PC-3 (cell line): ENCODE measurements at regions not wholly inside any gene's neighbourhood (a gene's known extent, or its start where the extent isn't known, plus 50 kb on each side); places are given as distances from the start of the nearest gene placed in this dataset.
A peak's percentile ranks its signal among the peaks of the same experiment; 100 is the strongest.
"Not testable (repeated sequence)": the region's sequence is repeated elsewhere in the genome, so short reads cannot be mapped to it uniquely, and the experiment has no call there.

Experiments
- ATAC-seq: fragments of 200-7000 bp; cut with Tn5 transposase; 2 replicates; pipeline ENCODE4 v1.9.1; 2020; ENCODE audit warnings: mild to moderate bottlenecking, moderate library complexity
- BruUV-seq: library from RNA; stranded (reverse); fragments of 400-500 nt; replicated peaks from 2 replicates; lab custom pipeline; 2021; lab: Mats Ljungman, UMichigan
- CTCF ChIA-PET: fragments of 300-600 bp; sonication (Branson Sonifier 250); formaldehyde crosslinking; loops from one replicate; lab custom pipeline; 2022; ENCODE audit warnings: antibody characterized with exemption; lab: Charles Lee
- POLR2A ChIA-PET: fragments of 300-600 bp; sonication (Branson Sonifier 250); formaldehyde crosslinking; loops from one replicate; lab custom pipeline; 2022; ENCODE audit warnings: antibody characterized with exemption; ENCODE audit not compliant: unreplicated experiment; lab: Charles Lee
- DNase-seq: peaks from one replicate; pipeline ENCODE4 v3.0.0-alpha.2; 2015
- H2AFZ ChIP-seq: fragments of 300-600 bp; sonication (generic); 2 replicates; pipeline ENCODE4 v1.6.0; 2016; ENCODE audit warnings: antibody characterized with exemption, low read length
- H3F3A ChIP-seq: fragments of 300-600 bp; sonication (generic); one replicate; pipeline ENCODE4 v1.6.0; 2017; ENCODE audit warnings: antibody characterized with exemption, low read length, control low read depth, mild to moderate bottlenecking; ENCODE audit not compliant: unreplicated experiment
- H3K27ac ChIP-seq: fragments of 300-600 bp; sonication (generic); 2 replicates; pipeline ENCODE4 v1.5.1; 2016; ENCODE audit warnings: mild to moderate bottlenecking, low read length
- H3K27me3 ChIP-seq: fragments of 300-600 bp; sonication (generic); 2 replicates; pipeline ENCODE4 v1.6.1; 2016; ENCODE audit warnings: low read length, mixed read lengths
- H3K36me3 ChIP-seq: fragments of 300-600 bp; sonication (generic); 2 replicates; pipeline ENCODE4 v1.6.1; 2016; ENCODE audit warnings: low read depth, mixed run types, low read length, mixed read lengths
- H3K4me1 ChIP-seq: fragments of 300-600 bp; sonication (generic); 2 replicates; pipeline ENCODE4 v1.5.1; 2016; ENCODE audit warnings: low read length; ENCODE audit not compliant: insufficient read depth
- H3K4me2 ChIP-seq: fragments of 300-600 bp; sonication (generic); 2 replicates; pipeline ENCODE4 v1.6.0; 2016; ENCODE audit warnings: low read length
- H3K4me3 ChIP-seq: fragments of 300-600 bp; sonication (generic); 2 replicates; pipeline ENCODE4 v1.5.1; 2016; ENCODE audit warnings: mild to moderate bottlenecking, low read length, mixed read lengths
- H3K79me2 ChIP-seq: fragments of 300-600 bp; sonication (generic); 2 replicates; pipeline ENCODE4 v1.6.1; 2017; ENCODE audit warnings: low read length, mixed read lengths
- H3K9ac ChIP-seq: fragments of 300-600 bp; sonication (generic); 2 replicates; pipeline ENCODE4 v1.6.0; 2016; ENCODE audit warnings: mild to moderate bottlenecking, low read length
- H3K9me2 ChIP-seq: fragments of 300-600 bp; sonication (generic); replicated peaks from 2 replicates; pipeline ENCODE4 v1.6.1; 2016; ENCODE audit warnings: mixed run types, low read length, mixed read lengths
- H3K9me3 ChIP-seq: fragments of 300-600 bp; sonication (generic); 2 replicates; pipeline ENCODE4 v1.6.1; 2016; ENCODE audit warnings: low read length, mixed read lengths
- H4K20me1 ChIP-seq: fragments of 300-600 bp; sonication (generic); 2 replicates; pipeline ENCODE4 v1.6.1; 2016; ENCODE audit warnings: low read length, mixed read lengths
- CTCF ChIP-seq: fragments of 300-600 bp; sonication (generic); conservative IDR thresholded peaks from 2 replicates; pipeline ENCODE4 v1.5.1; 2017; ENCODE audit warnings: antibody characterized with exemption, low read depth, mild to moderate bottlenecking, low read length
- EZH2 ChIP-seq: fragments of 300-600 bp; sonication (generic); IDR thresholded peaks from one replicate; pipeline ENCODE4 v1.6.1; 2017; ENCODE audit warnings: antibody characterized with exemption, mild to moderate bottlenecking, low read length; ENCODE audit not compliant: unreplicated experiment
- EZH2phosphoT487 ChIP-seq: fragments of 300-600 bp; sonication (generic); IDR thresholded peaks from 2 replicates; pipeline ENCODE4 v1.6.1; 2018; ENCODE audit warnings: mild to moderate bottlenecking, antibody characterized with exemption, low read length, borderline replicate concordance
- intact Hi-C: fragments of 100-400 bp; cut with micrococcal nuclease; formaldehyde crosslinking; loops from 2 replicates; pipeline ENCODE4 v1.9.0; 2023

GRCh38 chrX:81957318-81957717 is 755.4 kb downstream of the SH3BGRL start:
- Histone ChIP-seq H3K27ac (no peak overlapping the region), H3K4me1 (no peaks in the 10 kb centered on the region), H3K9me3 (no peaks in the 10 kb centered on the region), H3K27me3 (no peaks in the 10 kb centered on the region), H3K4me2 (no peak overlapping the region), H3K9me2 (no peaks in the 10 kb centered on the region), H3K4me3 (no peak overlapping the region), H2AFZ (no peak overlapping the region), H3K9ac (no peak overlapping the region), H3K79me2 (no peaks in the 10 kb centered on the region), H3K36me3 (no peaks in the 10 kb centered on the region), H3F3A (no peaks in the 10 kb centered on the region), H4K20me1 (no peaks in the 10 kb centered on the region)
- TF ChIP-seq CTCF (no peak), EZH2phosphoT487 (no peak), EZH2 (no peak)
- ChIA-PET CTCF (no interaction called here), POLR2A (no interaction called here)
- no peak for ATAC-seq
- no TSS peak for BruUV-seq
- intact Hi-C loops: loop anchor here (5.0 to 10.0 kb wide), 3 partner anchors 260 to 465 kb away; no protein-coding TSS in a partner anchor
- no peak for DNase-seq

GRCh38 chrX:81957900-81958545 is 756.1 kb downstream of the SH3BGRL start:
- H3K9me3 ChIP-seq: no peaks in the 10 kb centered on the region
- H3K9ac ChIP-seq: no peak overlapping the region
- no peaks in the 10 kb centered on the region for H3F3A ChIP-seq
- H3K27ac ChIP-seq: no peak overlapping the region
- H3K9me2 ChIP-seq: no peaks in the 10 kb centered on the region
- H3K4me2 ChIP-seq: no peak overlapping the region
- no TSS peak for BruUV-seq
- H4K20me1 ChIP-seq: no peaks in the 10 kb centered on the region
- no peaks in the 10 kb centered on the region for H3K4me1 ChIP-seq
- no peak overlapping the region for H2AFZ ChIP-seq
- ATAC-seq: peak; percentile 70
- intact Hi-C loops: loop anchor here (5.0 to 10.0 kb wide), 3 partner anchors 259 to 466 kb away; no protein-coding TSS in a partner anchor
- no peak for TF ChIP-seq EZH2
- TF ChIP-seq CTCF: peak; percentile 61
- no peak for TF ChIP-seq EZH2phosphoT487
- no peaks in the 10 kb centered on the region for H3K79me2 ChIP-seq
- DNase-seq: peak; percentile 50
- ChIA-PET POLR2A (interaction anchor here (0.6 kb wide), 1 partner anchor 690 kb away, joined by 3 read pairs; no protein-coding TSS in a partner anchor), CTCF (no interaction called here)
- no peak overlapping the region for H3K4me3 ChIP-seq
- H3K27me3 ChIP-seq: no peaks in the 10 kb centered on the region
- no peaks in the 10 kb centered on the region for H3K36me3 ChIP-seq

GRCh38 chrX:81959964-81960363 is 758.1 kb downstream of the SH3BGRL start:
- Histone ChIP-seq H3K27me3 (no peaks in the 10 kb centered on the region), H3K4me2 (no peak overlapping the region), H3K9me3 (no peaks in the 10 kb centered on the region), H3K9me2 (no peaks in the 10 kb centered on the region), H3K9ac (no peak overlapping the region), H3K36me3 (no peaks in the 10 kb centered on the region), H3K4me3 (no peak overlapping the region), H3K4me1 (no peaks in the 10 kb centered on the region), H2AFZ (no peak overlapping the region), H4K20me1 (no peaks in the 10 kb centered on the region), H3K79me2 (no peaks in the 10 kb centered on the region), H3F3A (no peaks in the 10 kb centered on the region), H3K27ac (no peak overlapping the region)
- BruUV-seq: no TSS peak
- ChIA-PET CTCF (no interaction called here), POLR2A (no interaction called here)
- intact Hi-C loops: loop anchor here (5.0 to 10.0 kb wide), 3 partner anchors 257 to 468 kb away; no protein-coding TSS in a partner anchor
- TF ChIP-seq EZH2 (no peak), EZH2phosphoT487 (no peak), CTCF (no peak)
- no peak for DNase-seq
- no peak for ATAC-seq

- CTCF ChIA-PET, H3F3A ChIP-seq, H3K36me3 ChIP-seq, DNase-seq, BruUV-seq, ATAC-seq, intact Hi-C loops, H3K9me3 ChIP-seq, H3K27me3 ChIP-seq, H2AFZ ChIP-seq, H3K79me2 ChIP-seq, H3K9me2 ChIP-seq, H3K27ac ChIP-seq, H3K4me1 ChIP-seq, H4K20me1 ChIP-seq, H3K4me2 ChIP-seq, POLR2A ChIA-PET, H3K9ac ChIP-seq, H3K4me3 ChIP-seq: not testable (repeated sequence)
These were observed 772.5 kb downstream of the SH3BGRL start for GRCh38 chrX:81974413-81974812.
